Activated effector memory CD4-positive, alpha-beta T cell treated with anti-CD3 and anti-CD28 coated beads, Interleukin-2, amount 50 U/mL, for 16 hours (primary cell): ENCODE measurements at regions not wholly inside any gene's neighbourhood (a gene's known extent, or its start where the extent isn't known, plus 50 kb on each side); places are given as distances from the start of the nearest gene placed in this dataset.

ENCODE experiments used
- DNase-seq: peaks from one replicate; pipeline ENCODE4 v3.0.0-alpha.2; 2020

GRCh38 chr5:8332666-8333445 is 463.9 kb downstream of the MTRR start:
- no peak for DNase-seq

GRCh38 chr5:8333485-8333884 is 464.5 kb downstream of the MTRR start:
- DNase-seq, result no peak

- no peak for DNase-seq
Measured at GRCh38 chr5:8333977-8334376, 465.0 kb downstream of the MTRR start.

- no peak for DNase-seq
Measured at GRCh38 chr5:8340261-8340660, 471.3 kb downstream of the MTRR start.

GRCh38 chr5:8340739-8341344 is 471.9 kb downstream of the MTRR start:
- DNase-seq, result no peak

GRCh38 chr5:8341406-8341805 is 472.5 kb downstream of the MTRR start:
- DNase-seq, result no peak

GRCh38 chr5:8347984-8348383 is 479.0 kb downstream of the MTRR start:
- DNase-seq, result no peak

- DNase-seq, result no peak
Measured at GRCh38 chr5:8349855-8350254, 480.9 kb downstream of the MTRR start.

GRCh38 chr5:8350644-8351339 is 481.8 kb downstream of the MTRR start:
- no peak for DNase-seq

- no peak for DNase-seq
Measured at GRCh38 chr5:8355981-8356380, 487.0 kb downstream of the MTRR start.

GRCh38 chr5:8360012-8360411 is 491.1 kb downstream of the MTRR start:
- DNase-seq, result no peak

GRCh38 chr5:8362495-8362894 is 493.5 kb downstream of the MTRR start:
- DNase-seq, result no peak

GRCh38 chr5:8363138-8363537 is 494.2 kb downstream of the MTRR start:
- no peak for DNase-seq

- DNase-seq, result no peak
Measured at GRCh38 chr5:8366266-8366665, 497.3 kb downstream of the MTRR start.

- no peak for DNase-seq
Measured at GRCh38 chr5:8376478-8376877, 507.5 kb downstream of the MTRR start.

GRCh38 chr5:8381972-8382371 is 513.0 kb downstream of the MTRR start:
- DNase-seq, result no peak

- DNase-seq, result no peak
Measured at GRCh38 chr5:8382456-8382855, 513.5 kb downstream of the MTRR start.

GRCh38 chr5:8383616-8384015 is 514.7 kb downstream of the MTRR start:
- DNase-seq, result no peak

- DNase-seq, result no peak
Measured at GRCh38 chr5:8386719-8387288, 517.9 kb downstream of the MTRR start.

GRCh38 chr5:8391911-8392310 is 523.0 kb downstream of the MTRR start:
- no peak for DNase-seq

- DNase-seq, result no peak
Measured at GRCh38 chr5:8393240-8393639, 524.3 kb downstream of the MTRR start.

- DNase-seq, result no peak
Measured at GRCh38 chr5:8394965-8395364, 526.0 kb downstream of the MTRR start.

GRCh38 chr5:8396246-8396645 is 527.3 kb downstream of the MTRR start:
- no peak for DNase-seq

GRCh38 chr5:8396756-8397155 is 527.8 kb downstream of the MTRR start:
- DNase-seq, result no peak
